Tibial nerve (tissue), 3 donors: ENCODE measurements at regions not wholly inside any gene's neighbourhood (a gene's known extent, or its start where the extent isn't known, plus 50 kb on each side); places are given as distances from the start of the nearest gene placed in this dataset.

Experiments
- CTCF ChIP-seq, 5 experiments: fragments of 200-600 bp in 3 of 5; fragments of 450-650 bp in 2 of 5; sonication (generic) in 3 of 5; IDR thresholded peaks; one replicate each; pipeline ENCODE4 v1.5.1; 2016 to 2019; ENCODE audit warnings: antibody characterized with exemption in 5 of 5, mild to moderate bottlenecking in 3 of 5, moderate library complexity in 2 of 5
- POLR2A ChIP-seq, 2 donors: fragments of 450-650 bp; IDR thresholded peaks; one replicate each; pipeline ENCODE4 v1.6.1; 2017; ENCODE audit warnings: antibody characterized with exemption in 2 of 2, mild to moderate bottlenecking in 2 of 2, moderate library complexity in 2 of 2

DNA sequence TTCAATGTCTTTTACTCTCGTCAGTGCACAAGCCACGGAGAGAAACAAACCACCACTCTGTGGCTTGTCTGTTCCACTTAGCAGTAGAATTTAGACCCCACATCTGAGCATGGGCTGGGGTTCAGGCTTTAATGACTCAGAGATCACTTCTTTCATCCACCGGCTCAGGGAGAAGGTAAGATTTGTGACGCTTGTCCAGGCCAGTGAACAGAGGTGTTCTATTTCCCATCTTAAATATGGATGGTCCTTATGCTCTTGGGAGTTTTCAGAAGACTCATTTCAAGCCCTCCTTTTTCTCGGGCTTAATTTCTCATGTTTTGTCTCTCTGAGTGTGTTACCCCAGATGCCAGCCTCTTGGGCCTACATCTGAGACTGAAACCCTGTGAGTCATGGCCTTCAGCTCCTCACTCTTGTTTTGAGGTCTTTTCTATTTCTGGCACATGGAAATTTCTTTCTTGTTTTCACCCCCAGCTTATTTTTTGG lies 127.4 kb upstream of the SFRP2 start:
- TF ChIP-seq CTCF (IDR thresholded peaks at IDR 0.05) (no peak), POLR2A (IDR thresholded peaks at IDR 0.05) (no peak)
